ENCODE measurements at regions not wholly inside any gene's neighbourhood (a gene's known extent, or its start where the extent isn't known, plus 50 kb on each side); places are given as distances from the start of the nearest gene placed in this dataset.

GRCh38 chr3:64456674-64457073 lies 231.1 kb downstream of the ADAMTS9 start:
- no peak for TF ChIP-seq CTCF (conservative IDR thresholded peaks at IDR 0.05)
- no peak overlapping the region for H3K27ac ChIP-seq

- no peak overlapping the region for H3K27ac ChIP-seq
- no peak for TF ChIP-seq CTCF (conservative IDR thresholded peaks at IDR 0.05)
These were observed 230.1 kb upstream of the PRICKLE2 start for GRCh38 chr3:64455351-64455750.

- H3K27ac ChIP-seq: no peak overlapping the region
- TF ChIP-seq CTCF (conservative IDR thresholded peaks at IDR 0.05): no peak
These were observed 229.5 kb upstream of the PRICKLE2 start for GRCh38 chr3:64454768-64455167.

- H3K27ac ChIP-seq: no peak overlapping the region
- TF ChIP-seq CTCF (conservative IDR thresholded peaks at IDR 0.05): no peak
These were observed 228.9 kb upstream of the PRICKLE2 start for GRCh38 chr3:64454179-64454578.

- no peak for TF ChIP-seq CTCF (conservative IDR thresholded peaks at IDR 0.05)
- H3K27ac ChIP-seq: no peak overlapping the region
These were observed 226.2 kb upstream of the PRICKLE2 start for GRCh38 chr3:64451283-64452012.

- no peak for TF ChIP-seq CTCF (conservative IDR thresholded peaks at IDR 0.05)
- no peak overlapping the region for H3K27ac ChIP-seq
These were observed 225.2 kb upstream of the PRICKLE2 start for GRCh38 chr3:64450396-64450956.

- TF ChIP-seq CTCF (conservative IDR thresholded peaks at IDR 0.05): no peak
These were observed 223.8 kb upstream of the PRICKLE2 start for GRCh38 chr3:64449026-64449425.

More at GRCh38 chr3:64449026-64449425, 223.8 kb upstream of the PRICKLE2 start:
- H3K27ac ChIP-seq: no peak overlapping the region
